ENCODE measurements at regions not wholly inside any gene's neighbourhood (a gene's known extent, or its start where the extent isn't known, plus 50 kb on each side); places are given as distances from the start of the nearest gene placed in this dataset.

GRCh38 chr2:46850742-46851141 lies 64.9 kb downstream of the MCFD2 start:
- peak; percentile 65 for DNase-seq

- peak; percentile 33 for DNase-seq
These were observed 65.7 kb downstream of the MCFD2 start for GRCh38 chr2:46849721-46850556.

GRCh38 chr2:46849046-46849715 lies 66.4 kb downstream of the MCFD2 start:
- DNase-seq = no peak

GRCh38 chr2:46848447-46848846 lies 67.2 kb downstream of the MCFD2 start:
- DNase-seq = no peak

GRCh38 chr2:46847726-46848412 lies 67.7 kb downstream of the MCFD2 start:
- DNase-seq = no peak

GRCh38 chr2:46847185-46847710 lies 68.4 kb downstream of the MCFD2 start:
- DNase-seq = peak; percentile 86

DNA sequence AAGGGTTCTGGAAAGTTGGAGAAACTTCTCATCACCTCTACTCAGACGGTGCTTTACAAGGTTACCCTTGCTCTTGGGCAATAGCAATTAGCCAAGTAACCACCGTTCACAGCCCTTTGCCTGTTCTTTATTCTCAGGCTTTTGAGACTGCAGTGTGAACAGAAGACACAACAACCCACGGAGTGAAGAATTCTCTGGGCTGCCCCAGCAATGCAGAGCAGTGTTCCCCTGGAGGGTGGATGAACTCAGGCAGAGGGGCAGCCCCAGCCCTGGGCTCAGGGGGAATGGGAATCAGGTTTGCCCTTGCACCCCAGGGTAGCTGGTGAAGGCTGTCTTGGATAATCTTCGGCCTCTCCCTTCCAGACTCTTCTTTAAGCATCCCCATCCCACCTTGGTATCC lies 69.1 kb downstream of the MCFD2 start:
- DNase-seq = no peak

GRCh38 chr2:46845542-46846486 lies 69.8 kb downstream of the MCFD2 start:
- no peak for DNase-seq

DNA sequence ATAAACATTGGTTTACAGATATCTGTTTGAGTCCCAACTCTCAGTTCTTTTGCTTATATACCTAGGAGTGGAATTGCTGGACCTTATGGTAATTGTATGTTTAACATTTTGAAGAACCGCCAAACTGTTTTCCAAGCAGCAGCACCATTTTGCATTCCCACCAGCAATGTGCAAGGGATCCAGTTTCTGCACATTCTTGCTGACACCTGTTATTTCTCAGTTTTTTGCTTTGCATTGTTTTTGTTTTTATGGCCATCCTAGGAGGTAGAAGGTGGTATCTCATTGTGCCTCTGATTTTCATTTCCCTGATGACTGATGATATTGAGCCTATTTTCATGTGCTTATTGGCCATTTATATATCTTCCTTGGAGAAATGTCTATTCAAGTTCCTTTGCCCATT lies 71.2 kb downstream of the MCFD2 start:
- no peak for DNase-seq

GRCh38 chr2:46844034-46844433 lies 71.6 kb downstream of the MCFD2 start:
- no peak for DNase-seq

DNA sequence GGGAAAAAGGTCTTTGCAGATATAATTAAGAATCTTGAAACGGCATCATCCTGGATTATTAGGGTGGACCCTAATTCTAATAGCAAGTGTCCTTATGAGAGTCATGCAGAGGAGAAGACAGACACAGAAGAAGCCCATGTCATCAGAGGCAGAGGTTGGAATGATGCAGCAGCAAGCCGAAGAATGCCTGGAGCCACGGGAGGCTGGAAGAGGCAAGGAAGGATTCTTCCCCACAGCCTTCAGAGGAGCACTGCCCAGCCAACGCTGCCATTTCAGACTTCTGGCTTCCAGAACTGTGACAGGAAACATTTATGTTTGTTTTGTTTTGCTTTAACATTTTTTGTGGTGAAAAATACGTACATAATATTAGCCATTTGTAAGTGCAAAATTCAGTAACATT lies 72.3 kb downstream of the MCFD2 start:
- no peak for DNase-seq

DNA sequence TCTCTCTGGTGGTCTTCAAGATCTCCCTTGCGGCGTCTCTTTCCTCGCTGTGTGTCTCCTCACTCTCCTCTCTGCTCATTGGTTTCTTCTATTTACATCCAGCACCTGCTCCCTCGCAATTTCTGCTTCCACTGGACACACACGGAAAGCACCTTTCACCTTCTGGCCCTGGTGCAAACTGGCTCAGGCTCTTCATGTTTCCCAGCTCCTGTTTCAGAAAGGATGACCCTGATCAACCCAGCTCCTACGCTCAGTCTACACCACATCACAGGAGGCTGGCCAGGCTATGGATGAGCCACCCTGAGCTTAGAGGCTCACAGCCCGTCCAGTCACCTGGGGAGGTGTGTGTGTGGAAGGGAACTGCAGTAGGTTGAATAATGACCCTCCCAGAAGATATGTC lies 72.7 kb downstream of the MCFD2 start:
- no peak for DNase-seq

DNA sequence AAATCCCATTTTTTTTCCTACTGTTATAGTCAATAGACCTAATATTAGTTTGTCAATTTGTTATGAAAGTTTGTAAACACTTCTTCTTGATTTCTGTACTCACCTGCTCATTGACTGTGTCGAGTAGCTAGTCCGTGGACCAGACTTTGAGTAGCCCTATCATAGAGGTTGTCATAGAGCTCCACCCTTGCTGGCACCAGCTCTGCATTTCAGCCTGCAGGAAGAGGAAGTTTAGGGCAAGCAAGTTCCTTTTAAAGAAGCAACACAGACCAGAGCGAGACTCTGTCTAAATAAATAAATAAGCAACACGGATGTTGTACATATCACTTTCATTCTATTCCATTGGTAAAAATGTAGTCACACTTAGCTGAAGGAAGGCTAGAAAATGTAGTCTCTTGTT lies 74.0 kb downstream of the MCFD2 start:
- no peak for DNase-seq

- no peak for DNase-seq
These were observed 76.6 kb downstream of the MCFD2 start for GRCh38 chr2:46839045-46839444.

DNA sequence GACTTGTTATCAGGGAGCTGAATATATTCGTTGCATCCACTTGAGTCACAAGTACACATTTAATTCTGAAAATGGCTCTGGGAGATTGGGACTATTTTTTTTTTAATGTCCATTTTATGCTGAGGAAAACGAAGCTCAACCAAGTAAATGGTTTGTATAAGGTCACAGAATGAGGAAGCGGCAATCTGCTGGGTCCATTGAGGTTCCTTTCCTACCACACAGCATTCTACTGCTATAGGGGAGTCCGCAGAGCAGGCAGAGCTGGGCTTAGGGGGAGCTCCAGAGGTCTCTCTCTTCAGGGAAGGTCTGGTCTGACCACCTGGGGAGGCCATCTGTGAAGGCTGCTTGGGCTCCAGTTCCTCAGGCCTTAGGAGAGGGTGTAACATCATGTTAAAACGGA lies 77.9 kb downstream of the MCFD2 start:
- DNase-seq = no peak

- no peak for DNase-seq
These were observed 78.5 kb downstream of the MCFD2 start for GRCh38 chr2:46837112-46837454.

DNA sequence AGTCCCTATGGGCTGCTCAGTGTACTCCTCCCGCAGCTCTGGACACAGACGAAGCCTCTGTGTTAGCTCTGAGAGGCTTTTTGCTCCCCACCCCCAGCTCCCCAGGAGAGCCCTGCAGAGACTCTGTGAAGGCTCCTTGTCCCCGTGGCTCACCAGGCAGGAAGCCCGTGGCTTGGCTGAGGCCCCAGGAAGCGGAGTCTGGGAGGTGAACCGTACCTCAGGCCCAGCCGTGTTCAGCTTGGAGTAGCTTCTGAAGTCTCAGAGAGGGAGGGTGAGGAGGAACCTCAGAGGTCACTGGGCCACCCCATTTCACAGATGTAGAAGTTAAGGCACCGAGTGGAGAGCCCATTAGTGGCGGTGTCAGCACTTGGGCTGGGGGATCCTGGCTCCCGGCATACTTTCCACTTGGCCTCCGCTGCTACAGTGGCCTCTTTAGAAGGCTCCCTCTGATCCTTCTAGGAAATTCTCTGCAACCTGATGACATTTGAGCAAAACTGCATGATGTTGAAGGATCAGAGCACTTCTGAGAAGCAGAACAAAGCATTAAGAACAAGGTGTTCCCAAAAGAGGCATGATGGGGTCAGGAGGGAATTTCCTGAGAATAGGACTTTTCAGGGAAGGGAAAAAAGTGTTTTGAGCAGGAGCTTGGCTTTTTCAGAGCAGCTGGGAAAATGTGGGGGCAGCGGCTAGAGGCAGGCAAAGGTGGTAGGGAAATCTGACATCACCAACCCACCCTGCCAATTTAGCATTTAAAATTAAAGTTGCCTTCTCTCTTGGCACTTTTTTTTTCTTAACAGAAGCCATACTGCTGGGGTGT lies 79.1 kb downstream of the MCFD2 start:
- no peak for DNase-seq

DNA sequence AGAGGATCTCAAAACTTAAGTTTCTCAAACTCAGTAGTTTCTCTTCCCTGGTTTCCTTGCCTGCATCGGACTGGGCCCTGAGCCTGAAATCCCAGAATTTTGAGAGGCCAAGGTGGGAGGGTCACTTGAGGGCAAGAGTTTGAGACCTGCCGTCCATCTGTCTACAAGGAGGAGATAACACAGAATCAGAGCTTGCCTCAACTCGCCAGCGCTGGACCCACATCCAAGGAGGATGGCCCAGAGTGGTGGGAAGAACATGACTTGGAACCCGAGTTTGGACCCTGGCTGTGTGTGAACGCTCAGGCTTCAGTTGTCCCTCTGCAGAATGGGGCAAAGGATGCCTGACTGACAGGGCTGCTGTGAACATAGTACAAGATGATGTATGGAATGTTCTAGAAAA lies 80.1 kb downstream of the MCFD2 start:
- DNase-seq = no peak

DNA sequence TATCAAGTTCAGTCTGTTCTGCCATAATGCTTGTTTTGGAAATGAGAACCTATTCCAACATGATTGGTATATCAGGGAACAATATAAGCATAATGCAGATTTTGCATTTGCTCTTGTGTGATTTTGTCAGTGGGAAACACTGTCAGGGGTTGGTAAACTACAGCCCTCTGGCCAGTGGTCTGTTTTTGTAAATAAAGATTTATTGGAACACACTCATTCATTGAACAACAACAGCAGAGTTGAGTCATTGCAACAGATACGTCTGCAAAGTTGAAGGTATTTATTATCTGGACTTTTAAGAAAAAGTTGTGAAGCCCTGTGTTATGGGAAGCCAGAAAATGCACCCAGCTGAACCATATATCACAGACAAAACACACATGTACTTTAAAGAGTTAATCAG lies 83.1 kb downstream of the MCFD2 start:
- no peak for DNase-seq

- DNase-seq = no peak
These were observed 83.7 kb downstream of the MCFD2 start for GRCh38 chr2:46831869-46832265.
